Loucy (cell line): ENCODE measurements at regions not wholly inside any gene's neighbourhood (a gene's known extent, or its start where the extent isn't known, plus 50 kb on each side); places are given as distances from the start of the nearest gene placed in this dataset.

Experiments used
- H2AFZ ChIP-seq: fragments of 200-600 bp; sonication (generic); 2 replicates; pipeline ENCODE4 v1.6.0; 2016; ENCODE audit warnings: antibody characterized with exemption, mild to moderate bottlenecking, low read length, moderate library complexity
- H3F3A ChIP-seq: fragments of 200-600 bp; 2 replicates; pipeline ENCODE4 v1.6.0; 2016; ENCODE audit warnings: antibody characterized with exemption, low read depth, mild to moderate bottlenecking
- H3K27me3 ChIP-seq: fragments of 200-600 bp; sonication (generic); 2 replicates; pipeline ENCODE4 v1.6.1; 2014; ENCODE audit warnings: low read length, mild to moderate bottlenecking; ENCODE audit not compliant: insufficient read depth, poor library complexity, severe bottlenecking
- H3K36me3 ChIP-seq: fragments of 200-600 bp; sonication (generic); 2 replicates; pipeline ENCODE4 v1.6.1; 2016; ENCODE audit warnings: low read length; ENCODE audit not compliant: insufficient read depth
- H3K4me1 ChIP-seq: fragments of 200-600 bp; sonication (generic); 2 replicates; pipeline ENCODE4 v1.5.1; 2014; ENCODE audit warnings: low read length, mild to moderate bottlenecking; ENCODE audit not compliant: insufficient read depth, poor library complexity, severe bottlenecking
- H3K4me2 ChIP-seq: fragments of 200-600 bp; sonication (generic); 2 replicates; pipeline ENCODE4 v1.6.0; 2014; ENCODE audit warnings: antibody characterized with exemption, low read length, low read depth, mild to moderate bottlenecking; ENCODE audit not compliant: poor library complexity, severe bottlenecking
- H3K4me3 ChIP-seq: fragments of 200-600 bp; sonication (generic); 2 replicates; pipeline ENCODE4 v1.5.1; 2014; ENCODE audit warnings: low read length, mild to moderate bottlenecking, mixed read lengths; ENCODE audit not compliant: poor library complexity, severe bottlenecking
- H3K79me2 ChIP-seq: fragments of 200-600 bp; sonication (generic); 2 replicates; pipeline ENCODE4 v1.6.1; 2014; ENCODE audit warnings: low read length; ENCODE audit not compliant: insufficient read depth
- H3K9ac ChIP-seq: fragments of 200-600 bp; sonication (generic); 2 replicates; pipeline ENCODE4 v1.6.0; 2014; ENCODE audit warnings: mild to moderate bottlenecking, low read depth, low read length, moderate library complexity; ENCODE audit not compliant: poor library complexity, severe bottlenecking
- H3K9me2 ChIP-seq: fragments of 200-600 bp; sonication (generic); replicated peaks from 2 replicates; pipeline ENCODE4 v1.6.1; 2016; ENCODE audit warnings: low read depth, low read length, mixed read lengths
- H3K9me3 ChIP-seq: fragments of 200-600 bp; sonication (generic); 2 replicates; pipeline ENCODE4 v1.6.1; 2014; ENCODE audit warnings: mild to moderate bottlenecking, antibody characterized with exemption, low read length, low read depth; ENCODE audit not compliant: insufficient read depth
- H4K20me1 ChIP-seq: fragments of 200-600 bp; sonication (generic); 2 replicates; pipeline ENCODE4 v1.6.0; 2014; ENCODE audit warnings: antibody characterized with exemption, low read length, mild to moderate bottlenecking; ENCODE audit not compliant: insufficient read depth, poor library complexity, severe bottlenecking
- CTCF ChIP-seq: fragments of 200-600 bp; sonication (generic); conservative IDR thresholded peaks from 2 replicates; pipeline ENCODE4 v1.5.1; 2014; ENCODE audit warnings: mild to moderate bottlenecking, antibody characterized with exemption, low read length
- EZH2phosphoT487 ChIP-seq: fragments of 200-600 bp; IDR thresholded peaks from 2 replicates; pipeline ENCODE4 v1.6.1; 2018; ENCODE audit warnings: antibody characterized with exemption, mild to moderate bottlenecking, moderate library complexity, borderline replicate concordance

GRCh38 chr4:81971061-81971460 is 402.7 kb downstream of the HNRNPD start:
- H3K27me3 ChIP-seq: no peaks in the 10 kb centered on the region
- no peaks in the 10 kb centered on the region for H4K20me1 ChIP-seq
- H3K9ac ChIP-seq: no peak overlapping the region
- no peaks in the 10 kb centered on the region for H3K79me2 ChIP-seq
- TF ChIP-seq CTCF (no peak), EZH2phosphoT487 (no peak)
- no peaks in the 10 kb centered on the region for H3F3A ChIP-seq
- no peak overlapping the region for H3K4me2 ChIP-seq
- no peak overlapping the region for H3K4me3 ChIP-seq
- H2AFZ ChIP-seq: no peak overlapping the region
- H3K36me3 ChIP-seq: no peaks in the 10 kb centered on the region
- H3K4me1 ChIP-seq: peaks cover 13% of the 10 kb centered on the region
- H3K9me3 ChIP-seq: no peaks in the 10 kb centered on the region
- no peaks in the 10 kb centered on the region for H3K9me2 ChIP-seq

- H3K4me2 ChIP-seq: no peak overlapping the region
- H3K4me3 ChIP-seq: no peak overlapping the region
- no peaks in the 10 kb centered on the region for H3F3A ChIP-seq
- no peak overlapping the region for H3K9ac ChIP-seq
- no peaks in the 10 kb centered on the region for H3K9me2 ChIP-seq
- no peaks in the 10 kb centered on the region for H3K79me2 ChIP-seq
- no peaks in the 10 kb centered on the region for H4K20me1 ChIP-seq
- TF ChIP-seq CTCF (no peak), EZH2phosphoT487 (no peak)
- peaks cover 19% of the 10 kb centered on the region for H3K4me1 ChIP-seq
- H3K36me3 ChIP-seq: no peaks in the 10 kb centered on the region
- no peak overlapping the region for H2AFZ ChIP-seq
- H3K9me3 ChIP-seq: no peaks in the 10 kb centered on the region
- H3K27me3 ChIP-seq: no peaks in the 10 kb centered on the region
Measured at GRCh38 chr4:81970454-81970853, 403.3 kb downstream of the HNRNPD start.

GRCh38 chr4:81966676-81967075 is 407.1 kb downstream of the HNRNPD start:
- Histone ChIP-seq H3K9ac (no peak overlapping the region), H2AFZ (no peak overlapping the region), H4K20me1 (no peaks in the 10 kb centered on the region), H3K36me3 (no peaks in the 10 kb centered on the region), H3K4me3 (no peak overlapping the region), H3F3A (no peaks in the 10 kb centered on the region), H3K9me3 (no peaks in the 10 kb centered on the region), H3K27me3 (no peaks in the 10 kb centered on the region), H3K9me2 (no peaks in the 10 kb centered on the region), H3K4me1 (peaks cover 11% of the 10 kb centered on the region), H3K79me2 (no peaks in the 10 kb centered on the region), H3K4me2 (no peak overlapping the region)
- TF ChIP-seq EZH2phosphoT487 (no peak), CTCF (no peak)
